ENCODE measurements at regions not wholly inside any gene's neighbourhood (a gene's known extent, or its start where the extent isn't known, plus 50 kb on each side); places are given as distances from the start of the nearest gene placed in this dataset.

DNA sequence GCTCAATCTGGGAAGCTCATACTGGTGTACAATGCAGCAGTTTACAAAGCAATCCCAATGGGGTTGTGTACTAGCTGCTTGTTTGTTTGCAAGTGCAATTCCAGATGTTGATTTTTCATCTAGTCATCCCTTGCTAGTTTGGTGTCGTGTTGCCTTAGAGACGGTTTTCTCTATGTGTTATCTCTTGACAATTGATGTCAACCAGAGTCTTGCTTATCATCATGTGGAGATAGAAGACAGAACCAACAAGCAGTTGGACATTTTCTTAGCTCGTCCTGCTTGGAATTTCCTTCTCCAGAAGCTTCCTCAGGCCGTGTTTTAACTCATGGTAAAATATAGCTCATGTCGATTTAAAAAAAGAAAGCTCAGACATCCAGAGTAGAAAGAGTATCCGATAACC, 262.0 kb upstream of the KCNH8 start:
- Mint-ChIP-seq H3K4me3 (no peak overlapping the region), H3K4me1 (peaks cover 5% of the 10 kb centered on the region), H3K27ac (no peak overlapping the region), H3K9me3 (no peaks in the 10 kb centered on the region), H3K36me3 (no peaks in the 10 kb centered on the region), H3K27me3 (ENCODE audit: low read depth in 3 of 3) (peaks cover 0 to 1% (median 0%) of the 10 kb centered on the region in 3 donors)
- Histone ChIP-seq H3K4me1 (ENCODE audit: control insufficient read depth in 1 of 2, insufficient read depth in 2 of 2, low read length in 2 of 2) (no peaks in the 10 kb centered on the region), H3K79me2 (ENCODE audit: insufficient read depth, low read length) (no peaks in the 10 kb centered on the region), H3K36me3 (replicated peaks in 1 of 2; ENCODE audit: control insufficient read depth in 1 of 2, insufficient read depth in 2 of 2, low read length in 2 of 2) (no peaks in the 10 kb centered on the region), H3K9me3 (replicated peaks in 1 of 2; ENCODE audit: control insufficient read depth in 1 of 2, insufficient read depth in 1 of 2, low read length in 2 of 2) (no peaks in the 10 kb centered on the region), H2AFZ (ENCODE audit: insufficient read depth, low read depth, low read length, poor library complexity, severe bottlenecking) (no peak overlapping the region), H3K4me2 (replicated peaks; ENCODE audit: extremely low read depth, low read length, poor library complexity, severe bottlenecking) (no peak overlapping the region), H3K27ac (ENCODE audit: low read depth in 1 of 2, low read length in 2 of 2) (no peak overlapping the region), H3K27me3 (ENCODE audit: control insufficient read depth in 2 of 2, insufficient read depth in 2 of 2, low read length in 2 of 2) (no peaks in the 10 kb centered on the region), H4K20me1 (ENCODE audit: insufficient read depth, low read length) (no peaks in the 10 kb centered on the region), H3K9ac (ENCODE audit: insufficient read depth, low read length, poor library complexity, severe bottlenecking) (no peak overlapping the region), H3K4me3 (replicated peaks in 1 of 3; ENCODE audit: low read depth in 2 of 3, low read length in 3 of 3) (no peak overlapping the region)
- TF ChIP-seq, protein P1, sequence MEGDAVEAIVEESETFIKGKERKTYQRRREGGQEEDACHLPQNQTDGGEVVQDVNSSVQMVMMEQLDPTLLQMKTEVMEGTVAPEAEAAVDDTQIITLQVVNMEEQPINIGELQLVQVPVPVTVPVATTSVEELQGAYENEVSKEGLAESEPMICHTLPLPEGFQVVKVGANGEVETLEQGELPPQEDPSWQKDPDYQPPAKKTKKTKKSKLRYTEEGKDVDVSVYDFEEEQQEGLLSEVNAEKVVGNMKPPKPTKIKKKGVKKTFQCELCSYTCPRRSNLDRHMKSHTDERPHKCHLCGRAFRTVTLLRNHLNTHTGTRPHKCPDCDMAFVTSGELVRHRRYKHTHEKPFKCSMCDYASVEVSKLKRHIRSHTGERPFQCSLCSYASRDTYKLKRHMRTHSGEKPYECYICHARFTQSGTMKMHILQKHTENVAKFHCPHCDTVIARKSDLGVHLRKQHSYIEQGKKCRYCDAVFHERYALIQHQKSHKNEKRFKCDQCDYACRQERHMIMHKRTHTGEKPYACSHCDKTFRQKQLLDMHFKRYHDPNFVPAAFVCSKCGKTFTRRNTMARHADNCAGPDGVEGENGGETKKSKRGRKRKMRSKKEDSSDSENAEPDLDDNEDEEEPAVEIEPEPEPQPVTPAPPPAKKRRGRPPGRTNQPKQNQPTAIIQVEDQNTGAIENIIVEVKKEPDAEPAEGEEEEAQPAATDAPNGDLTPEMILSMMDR (IDR thresholded peaks at IDR 0.05), result no peak
- WGBS (ENCODE audit: insufficient coverage), result 97% methylated on average over 5 of the region's 6 CpGs
- intact Hi-C loops (cut with micrococcal nuclease), result no loop called here
- no peak for DNase-seq

DNA sequence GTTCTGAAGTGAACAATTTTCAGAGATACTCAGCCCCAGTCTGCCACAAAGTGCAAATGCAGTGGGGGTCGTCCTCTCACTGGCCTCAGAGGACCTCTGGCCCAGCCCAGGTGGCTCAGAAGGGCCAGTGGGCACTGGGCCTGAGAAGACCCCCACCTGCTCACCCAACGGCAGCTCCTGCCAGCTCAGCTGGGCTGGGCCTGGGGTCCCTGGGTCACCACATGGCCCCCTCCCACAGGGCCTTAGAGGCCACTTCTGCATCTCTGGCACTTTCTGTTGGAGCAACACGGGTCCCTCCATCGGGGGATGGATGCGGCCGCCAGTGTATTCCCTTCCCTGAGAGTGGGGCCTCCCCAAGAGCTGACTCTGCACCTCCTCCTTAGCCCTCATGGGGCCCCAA, 262.7 kb upstream of the KCNH8 start:
- intact Hi-C loops (cut with micrococcal nuclease), result no loop called here
- Histone ChIP-seq H3K4me2 (replicated peaks; ENCODE audit: extremely low read depth, low read length, poor library complexity, severe bottlenecking) (no peak overlapping the region), H3K36me3 (replicated peaks in 1 of 2; ENCODE audit: control insufficient read depth in 1 of 2, insufficient read depth in 2 of 2, low read length in 2 of 2) (no peaks in the 10 kb centered on the region), H3K4me3 (replicated peaks in 1 of 3; ENCODE audit: low read depth in 2 of 3, low read length in 3 of 3) (no peak overlapping the region), H3K9ac (ENCODE audit: insufficient read depth, low read length, poor library complexity, severe bottlenecking) (no peak overlapping the region), H3K79me2 (ENCODE audit: insufficient read depth, low read length) (no peaks in the 10 kb centered on the region), H3K27ac (ENCODE audit: low read depth in 1 of 2, low read length in 2 of 2) (no peak overlapping the region), H2AFZ (ENCODE audit: insufficient read depth, low read depth, low read length, poor library complexity, severe bottlenecking) (no peak overlapping the region), H3K27me3 (ENCODE audit: control insufficient read depth in 2 of 2, insufficient read depth in 2 of 2, low read length in 2 of 2) (no peaks in the 10 kb centered on the region), H4K20me1 (ENCODE audit: insufficient read depth, low read length) (no peaks in the 10 kb centered on the region), H3K9me3 (replicated peaks in 1 of 2; ENCODE audit: control insufficient read depth in 1 of 2, insufficient read depth in 1 of 2, low read length in 2 of 2) (no peaks in the 10 kb centered on the region), H3K4me1 (ENCODE audit: control insufficient read depth in 1 of 2, insufficient read depth in 2 of 2, low read length in 2 of 2) (no peaks in the 10 kb centered on the region)
- Mint-ChIP-seq H3K27ac (no peak overlapping the region), H3K9me3 (no peaks in the 10 kb centered on the region), H3K4me1 (peaks cover 5% of the 10 kb centered on the region), H3K27me3 (ENCODE audit: low read depth in 3 of 3) (peaks cover 0 to 1% (median 0%) of the 10 kb centered on the region in 3 donors), H3K4me3 (no peak overlapping the region), H3K36me3 (no peaks in the 10 kb centered on the region)
- DNase-seq, result no peak
- 93% methylated on average over 2 of the region's 6 CpGs for whole genome bisulfite sequencing (ENCODE audit: insufficient coverage)
- TF ChIP-seq, protein P1 (IDR thresholded peaks at IDR 0.05), result no peak
